ENCODE measurements at regions not wholly inside any gene's neighbourhood (a gene's known extent, or its start where the extent isn't known, plus 50 kb on each side); places are given as distances from the start of the nearest gene placed in this dataset.
"Not testable (repeated sequence)": the region's sequence is repeated elsewhere in the genome, so short reads cannot be mapped to it uniquely, and the experiment has no call there.

DNA sequence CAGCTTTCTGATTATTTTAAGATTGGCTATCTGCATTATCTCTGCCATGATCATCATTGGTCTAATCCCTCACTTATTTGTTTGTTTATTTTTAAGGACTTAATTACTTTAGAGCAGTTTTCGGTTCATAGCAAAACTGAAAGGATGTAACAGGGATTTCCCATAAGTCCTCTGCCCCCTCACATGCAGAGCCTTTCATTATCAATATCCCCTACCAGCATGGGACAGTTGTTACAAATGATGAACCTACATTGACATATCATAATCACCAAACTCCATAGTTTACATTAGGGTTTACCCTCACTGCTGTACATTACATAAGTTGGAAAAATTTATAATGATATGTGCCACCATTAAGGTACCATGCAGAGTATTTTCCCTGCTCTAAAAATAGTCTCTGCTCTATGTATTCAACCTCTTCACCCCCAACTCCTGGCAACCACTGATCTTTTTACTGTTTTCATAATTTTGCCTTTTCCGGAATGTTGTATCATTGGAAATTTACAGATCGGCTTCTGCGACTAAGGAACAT, 131.9 kb downstream of the GOLGA6L6 start:
- peaks cover 0 to 15% (median 3%) of the 10 kb centered on the region in 5 donors for H3K9me3 ChIP-seq (ENCODE audit: control insufficient read depth in 5 of 5, low read length in 5 of 5)
- not testable (repeated sequence) for H3K36me3 ChIP-seq (ENCODE audit: control insufficient read depth in 5 of 5, insufficient read depth in 5 of 5, low read length in 5 of 5); H3K27me3 ChIP-seq (ENCODE audit: control insufficient read depth in 5 of 5, insufficient read depth in 4 of 5, low read length in 5 of 5); H3K4me3 ChIP-seq (ENCODE audit: low read depth in 1 of 5, low read length in 5 of 5); H3K4me1 ChIP-seq (ENCODE audit: control insufficient read depth in 5 of 5, insufficient read depth in 5 of 5, low read length in 5 of 5); H3K9ac ChIP-seq (ENCODE audit: low read length in 5 of 5); H3K27ac ChIP-seq (ENCODE audit: low read depth, low read length)

GRCh38 chr15:20409247-20409646, 132.4 kb downstream of the GOLGA6L6 start:
- H3K4me3 ChIP-seq (ENCODE audit: low read depth in 1 of 5, low read length in 5 of 5), result no peak overlapping the region
- H3K27me3 ChIP-seq (ENCODE audit: control insufficient read depth in 5 of 5, insufficient read depth in 4 of 5, low read length in 5 of 5), result no peaks in the 10 kb centered on the region
- peaks cover 0 to 15% (median 3%) of the 10 kb centered on the region in 5 donors for H3K9me3 ChIP-seq (ENCODE audit: control insufficient read depth in 5 of 5, low read length in 5 of 5)
- H3K36me3 ChIP-seq (ENCODE audit: control insufficient read depth in 5 of 5, insufficient read depth in 5 of 5, low read length in 5 of 5), result no peaks in the 10 kb centered on the region
- H3K27ac ChIP-seq (ENCODE audit: low read depth, low read length), result no peak overlapping the region
- no peaks in the 10 kb centered on the region for H3K4me1 ChIP-seq (ENCODE audit: control insufficient read depth in 5 of 5, insufficient read depth in 5 of 5, low read length in 5 of 5)
- no peak overlapping the region for H3K9ac ChIP-seq (ENCODE audit: low read length in 5 of 5)

DNA sequence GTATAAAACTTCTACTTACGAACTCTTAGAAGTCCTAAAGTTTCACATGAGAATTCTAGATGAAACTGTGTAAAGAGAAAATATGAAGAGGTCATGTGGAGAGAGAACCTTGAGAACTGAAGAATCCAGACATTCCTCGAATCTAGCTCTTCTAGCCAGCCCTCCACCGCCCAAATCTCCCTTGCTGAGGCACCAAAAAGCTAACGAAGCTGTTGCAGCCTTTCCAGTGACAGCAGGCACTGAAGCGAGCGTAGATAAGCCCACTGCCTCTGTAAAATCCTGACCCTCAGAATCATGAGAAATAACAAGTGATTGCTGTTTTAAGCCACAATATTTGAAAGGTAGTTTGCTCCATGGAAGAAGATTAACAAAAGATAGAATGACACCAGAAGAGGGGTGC, 134.0 kb downstream of the GOLGA6L6 start:
- H3K9me3 ChIP-seq (ENCODE audit: control insufficient read depth in 5 of 5, low read length in 5 of 5), result peaks cover 0 to 15% (median 3%) of the 10 kb centered on the region in 5 donors
- no peaks in the 10 kb centered on the region for H3K36me3 ChIP-seq (ENCODE audit: control insufficient read depth in 5 of 5, insufficient read depth in 5 of 5, low read length in 5 of 5)
- no peaks in the 10 kb centered on the region for H3K4me1 ChIP-seq (ENCODE audit: control insufficient read depth in 5 of 5, insufficient read depth in 5 of 5, low read length in 5 of 5)
- no peak overlapping the region for H3K27ac ChIP-seq (ENCODE audit: low read depth, low read length)
- no peak overlapping the region for H3K4me3 ChIP-seq (ENCODE audit: low read depth in 1 of 5, low read length in 5 of 5)
- no peaks in the 10 kb centered on the region for H3K27me3 ChIP-seq (ENCODE audit: control insufficient read depth in 5 of 5, insufficient read depth in 4 of 5, low read length in 5 of 5)
- H3K9ac ChIP-seq (ENCODE audit: low read length in 5 of 5), result no peak overlapping the region

GRCh38 chr15:20404571-20404970, 137.0 kb downstream of the GOLGA6L6 start:
- H3K9me3 ChIP-seq (ENCODE audit: control insufficient read depth in 5 of 5, low read length in 5 of 5), result peaks cover 0 to 15% (median 3%) of the 10 kb centered on the region in 5 donors
- not testable (repeated sequence) for H3K27me3 ChIP-seq (ENCODE audit: control insufficient read depth in 5 of 5, insufficient read depth in 4 of 5, low read length in 5 of 5); H3K27ac ChIP-seq (ENCODE audit: low read depth, low read length); H3K9ac ChIP-seq (ENCODE audit: low read length in 5 of 5); H3K36me3 ChIP-seq (ENCODE audit: control insufficient read depth in 5 of 5, insufficient read depth in 5 of 5, low read length in 5 of 5); H3K4me3 ChIP-seq (ENCODE audit: low read depth in 1 of 5, low read length in 5 of 5); H3K4me1 ChIP-seq (ENCODE audit: control insufficient read depth in 5 of 5, insufficient read depth in 5 of 5, low read length in 5 of 5)

DNA sequence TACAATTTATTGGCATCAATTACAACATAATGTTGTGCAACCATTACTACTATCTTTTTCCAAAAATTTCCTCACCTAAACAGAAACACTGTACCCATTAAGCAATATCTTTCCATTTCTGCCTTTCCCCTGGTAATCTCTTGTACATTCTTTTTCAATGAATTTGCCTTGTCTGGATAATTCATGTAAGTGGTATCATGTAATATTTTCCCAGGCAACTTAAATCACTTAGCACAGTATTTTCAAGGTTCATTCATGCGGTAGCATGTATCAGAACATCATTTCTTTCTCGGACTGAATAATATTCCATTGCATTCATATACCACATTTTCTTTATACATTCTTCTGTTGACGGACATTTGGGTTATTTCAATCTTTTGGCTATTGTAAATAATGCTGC, 139.0 kb downstream of the GOLGA6L6 start:
- peaks cover 0 to 15% (median 6%) of the 10 kb centered on the region in 5 donors for H3K9me3 ChIP-seq (ENCODE audit: control insufficient read depth in 5 of 5, low read length in 5 of 5)
- H3K27ac ChIP-seq (ENCODE audit: low read depth, low read length); H3K9ac ChIP-seq (ENCODE audit: low read length in 5 of 5); H3K27me3 ChIP-seq (ENCODE audit: control insufficient read depth in 5 of 5, insufficient read depth in 4 of 5, low read length in 5 of 5); H3K4me3 ChIP-seq (ENCODE audit: low read depth in 1 of 5, low read length in 5 of 5); H3K36me3 ChIP-seq (ENCODE audit: control insufficient read depth in 5 of 5, insufficient read depth in 5 of 5, low read length in 5 of 5); H3K4me1 ChIP-seq (ENCODE audit: control insufficient read depth in 5 of 5, insufficient read depth in 5 of 5, low read length in 5 of 5): not testable (repeated sequence)

GRCh38 chr15:20401058-20401457, 140.5 kb downstream of the GOLGA6L6 start:
- not testable (repeated sequence) for H3K4me3 ChIP-seq (ENCODE audit: low read depth in 1 of 5, low read length in 5 of 5); H3K9me3 ChIP-seq (ENCODE audit: control insufficient read depth in 5 of 5, low read length in 5 of 5); H3K36me3 ChIP-seq (ENCODE audit: control insufficient read depth in 5 of 5, insufficient read depth in 5 of 5, low read length in 5 of 5); H3K4me1 ChIP-seq (ENCODE audit: control insufficient read depth in 5 of 5, insufficient read depth in 5 of 5, low read length in 5 of 5); H3K27me3 ChIP-seq (ENCODE audit: control insufficient read depth in 5 of 5, insufficient read depth in 4 of 5, low read length in 5 of 5); H3K9ac ChIP-seq (ENCODE audit: low read length in 5 of 5); H3K27ac ChIP-seq (ENCODE audit: low read depth, low read length)

DNA sequence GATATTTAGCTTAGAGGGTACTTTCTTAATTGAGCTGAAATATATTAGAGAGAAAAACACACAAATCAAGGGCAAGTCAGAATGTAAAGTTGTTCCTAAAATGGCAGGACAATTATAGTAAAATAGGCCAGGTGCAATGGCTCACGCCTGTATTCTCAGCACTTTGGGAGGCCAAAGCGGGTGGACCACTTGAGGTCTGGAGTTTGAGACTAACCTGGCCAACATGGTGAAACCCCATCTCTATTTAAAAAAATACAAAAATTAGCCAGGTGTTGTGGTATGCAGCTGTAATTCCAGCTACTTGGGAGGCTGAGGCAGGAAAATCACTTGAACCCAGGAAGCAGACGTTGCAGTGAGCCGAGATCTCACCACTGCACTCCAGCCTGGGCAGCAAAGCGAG, 142.9 kb downstream of the GOLGA6L6 start:
- not testable (repeated sequence) for H3K9ac ChIP-seq (ENCODE audit: low read length in 5 of 5); H3K4me1 ChIP-seq (ENCODE audit: control insufficient read depth in 5 of 5, insufficient read depth in 5 of 5, low read length in 5 of 5); H3K9me3 ChIP-seq (ENCODE audit: control insufficient read depth in 5 of 5, low read length in 5 of 5); H3K4me3 ChIP-seq (ENCODE audit: low read depth in 1 of 5, low read length in 5 of 5); H3K36me3 ChIP-seq (ENCODE audit: control insufficient read depth in 5 of 5, insufficient read depth in 5 of 5, low read length in 5 of 5); H3K27me3 ChIP-seq (ENCODE audit: control insufficient read depth in 5 of 5, insufficient read depth in 4 of 5, low read length in 5 of 5); H3K27ac ChIP-seq (ENCODE audit: low read depth, low read length)

- H3K9me3 ChIP-seq (ENCODE audit: control insufficient read depth in 5 of 5, low read length in 5 of 5); H3K4me3 ChIP-seq (ENCODE audit: low read depth in 1 of 5, low read length in 5 of 5); H3K4me1 ChIP-seq (ENCODE audit: control insufficient read depth in 5 of 5, insufficient read depth in 5 of 5, low read length in 5 of 5); H3K9ac ChIP-seq (ENCODE audit: low read length in 5 of 5); H3K27me3 ChIP-seq (ENCODE audit: control insufficient read depth in 5 of 5, insufficient read depth in 4 of 5, low read length in 5 of 5); H3K36me3 ChIP-seq (ENCODE audit: control insufficient read depth in 5 of 5, insufficient read depth in 5 of 5, low read length in 5 of 5); H3K27ac ChIP-seq (ENCODE audit: low read depth, low read length): not testable (repeated sequence)
Measured at GRCh38 chr15:20388161-20388560, 153.4 kb downstream of the GOLGA6L6 start.

DNA sequence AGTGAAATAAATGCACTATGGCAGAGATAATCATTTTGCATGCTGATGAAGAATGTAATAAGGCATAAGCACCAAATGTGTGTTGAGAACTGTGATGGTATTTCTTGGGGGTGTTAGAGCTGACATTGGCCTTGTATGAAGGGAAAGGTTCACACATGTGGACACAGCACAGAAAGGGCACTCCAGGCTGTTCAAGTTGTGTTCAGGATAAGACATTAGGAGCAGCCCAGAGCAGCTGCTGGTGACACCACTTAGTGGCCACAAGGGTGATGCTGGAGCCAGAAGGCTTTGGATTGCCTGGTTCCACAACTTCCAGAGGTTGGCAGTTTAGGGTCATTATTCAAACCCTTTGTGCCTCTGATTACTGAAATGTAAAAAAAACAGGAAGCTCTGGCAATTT, 155.4 kb downstream of the GOLGA6L6 start:
- Histone ChIP-seq H3K4me1 (ENCODE audit: control insufficient read depth in 5 of 5, insufficient read depth in 5 of 5, low read length in 5 of 5) (no peaks in the 10 kb centered on the region), H3K27ac (ENCODE audit: low read depth, low read length) (no peak overlapping the region), H3K9ac (ENCODE audit: low read length in 5 of 5) (no peak overlapping the region), H3K27me3 (ENCODE audit: control insufficient read depth in 5 of 5, insufficient read depth in 4 of 5, low read length in 5 of 5) (no peaks in the 10 kb centered on the region), H3K4me3 (ENCODE audit: low read depth in 1 of 5, low read length in 5 of 5) (no peak overlapping the region), H3K36me3 (ENCODE audit: control insufficient read depth in 5 of 5, insufficient read depth in 5 of 5, low read length in 5 of 5) (no peaks in the 10 kb centered on the region), H3K9me3 (ENCODE audit: control insufficient read depth in 5 of 5, low read length in 5 of 5) (peaks cover 0 to 5% (median 3%) of the 10 kb centered on the region in 5 donors)

DNA sequence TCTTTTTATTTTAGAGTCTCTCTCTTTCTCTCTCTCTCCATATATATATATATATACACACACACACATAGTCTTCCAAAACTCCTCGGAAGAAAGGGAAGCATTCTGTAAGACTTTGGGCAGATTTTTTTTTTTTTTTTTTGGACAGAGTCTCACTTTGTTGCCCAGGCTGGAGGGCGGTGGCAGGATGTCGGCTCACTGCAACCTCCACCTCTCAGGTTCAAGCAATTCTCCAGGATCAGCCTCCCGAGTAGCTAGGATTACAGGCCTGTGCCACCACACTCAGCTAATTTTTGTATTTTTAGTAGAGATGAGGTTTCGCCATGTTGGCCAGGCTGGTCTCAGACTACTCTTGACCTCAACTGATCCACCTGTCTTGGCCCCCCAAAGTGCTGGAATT, 161.4 kb downstream of the GOLGA6L6 start:
- H3K9ac ChIP-seq (ENCODE audit: low read length in 5 of 5); H3K27me3 ChIP-seq (ENCODE audit: control insufficient read depth in 5 of 5, insufficient read depth in 4 of 5, low read length in 5 of 5); H3K4me1 ChIP-seq (ENCODE audit: control insufficient read depth in 5 of 5, insufficient read depth in 5 of 5, low read length in 5 of 5); H3K4me3 ChIP-seq (ENCODE audit: low read depth in 1 of 5, low read length in 5 of 5); H3K9me3 ChIP-seq (ENCODE audit: control insufficient read depth in 5 of 5, low read length in 5 of 5); H3K27ac ChIP-seq (ENCODE audit: low read depth, low read length); H3K36me3 ChIP-seq (ENCODE audit: control insufficient read depth in 5 of 5, insufficient read depth in 5 of 5, low read length in 5 of 5): not testable (repeated sequence)

GRCh38 chr15:20376872-20377271, 164.7 kb downstream of the GOLGA6L6 start:
- Histone ChIP-seq H3K4me3 (ENCODE audit: low read depth in 1 of 5, low read length in 5 of 5) (no peak overlapping the region), H3K4me1 (ENCODE audit: control insufficient read depth in 5 of 5, insufficient read depth in 5 of 5, low read length in 5 of 5) (peaks cover 0 to 5% (median 0%) of the 10 kb centered on the region in 5 donors), H3K27ac (ENCODE audit: low read depth, low read length) (no peak overlapping the region), H3K36me3 (ENCODE audit: control insufficient read depth in 5 of 5, insufficient read depth in 5 of 5, low read length in 5 of 5) (peaks cover 0 to 6% (median 0%) of the 10 kb centered on the region in 5 donors), H3K27me3 (ENCODE audit: control insufficient read depth in 5 of 5, insufficient read depth in 4 of 5, low read length in 5 of 5) (no peaks in the 10 kb centered on the region), H3K9me3 (ENCODE audit: control insufficient read depth in 5 of 5, low read length in 5 of 5) (no peaks in the 10 kb centered on the region), H3K9ac (ENCODE audit: low read length in 5 of 5) (no peak overlapping the region)
